Esophagus (tissue), 2 donors: ENCODE measurements at regions not wholly inside any gene's neighbourhood (a gene's known extent, or its start where the extent isn't known, plus 50 kb on each side); places are given as distances from the start of the nearest gene placed in this dataset.

ENCODE experiments used
- H3K27ac ChIP-seq, 2 donors: one replicate each; pipeline ENCODE4 v1.5.1; 2013; ENCODE audit warnings: low read depth in 2 of 2, mild to moderate bottlenecking in 2 of 2, inconsistent platforms in 1 of 2, low read length in 1 of 2, moderate library complexity in 1 of 2
- H3K27me3 ChIP-seq, 2 donors: one replicate each; pipeline ENCODE4 v1.6.1; 2013; ENCODE audit warnings: low read length in 2 of 2, control low read depth in 1 of 2, mild to moderate bottlenecking in 1 of 2; ENCODE audit not compliant: insufficient read depth in 2 of 2, control insufficient read depth in 1 of 2
- H3K36me3 ChIP-seq, 2 donors: one replicate each; pipeline ENCODE4 v1.6.1; 2013; ENCODE audit warnings: low read length in 1 of 2; ENCODE audit not compliant: control insufficient read depth in 2 of 2, insufficient read depth in 2 of 2
- H3K4me1 ChIP-seq, 2 donors: one replicate each; pipeline ENCODE4 v1.6.1; 2013; ENCODE audit warnings: low read length in 1 of 2; ENCODE audit not compliant: control insufficient read depth in 2 of 2, insufficient read depth in 2 of 2
- H3K4me3 ChIP-seq, 2 donors: one replicate each; pipeline ENCODE4 v1.5.1; 2013; ENCODE audit warnings: low read length in 2 of 2, mild to moderate bottlenecking in 2 of 2, low read depth in 1 of 2, moderate library complexity in 1 of 2
- H3K9me3 ChIP-seq, 2 donors: one replicate each; pipeline ENCODE4 v1.6.1; 2013; ENCODE audit warnings: mild to moderate bottlenecking in 2 of 2, low read depth in 1 of 2, low read length in 1 of 2, moderate library complexity in 1 of 2; ENCODE audit not compliant: control insufficient read depth in 2 of 2, insufficient read depth in 1 of 2
- WGBS, 2 donors: extraction: QIAGEN DNeasy Blood & Tissue Kit; methylation state at CpG; one replicate each; pipeline ENCODE4 v1.1.7; 2013; 5-methylcytosine and 5-hydroxymethylcytosine counted together
- donor health status: healthy with polysubstance abuse.
- donor health status: Bipolar disorder and iron deficiency.

- 49 to 65% methylated on average over 9 of the region's 9 CpGs for WGBS, 2 donors
- H3K4me3 ChIP-seq, result no peak overlapping the region
These were observed 127.2 kb upstream of the DPH6 start for GRCh38 chr15:35673093-35673684.

DNA sequence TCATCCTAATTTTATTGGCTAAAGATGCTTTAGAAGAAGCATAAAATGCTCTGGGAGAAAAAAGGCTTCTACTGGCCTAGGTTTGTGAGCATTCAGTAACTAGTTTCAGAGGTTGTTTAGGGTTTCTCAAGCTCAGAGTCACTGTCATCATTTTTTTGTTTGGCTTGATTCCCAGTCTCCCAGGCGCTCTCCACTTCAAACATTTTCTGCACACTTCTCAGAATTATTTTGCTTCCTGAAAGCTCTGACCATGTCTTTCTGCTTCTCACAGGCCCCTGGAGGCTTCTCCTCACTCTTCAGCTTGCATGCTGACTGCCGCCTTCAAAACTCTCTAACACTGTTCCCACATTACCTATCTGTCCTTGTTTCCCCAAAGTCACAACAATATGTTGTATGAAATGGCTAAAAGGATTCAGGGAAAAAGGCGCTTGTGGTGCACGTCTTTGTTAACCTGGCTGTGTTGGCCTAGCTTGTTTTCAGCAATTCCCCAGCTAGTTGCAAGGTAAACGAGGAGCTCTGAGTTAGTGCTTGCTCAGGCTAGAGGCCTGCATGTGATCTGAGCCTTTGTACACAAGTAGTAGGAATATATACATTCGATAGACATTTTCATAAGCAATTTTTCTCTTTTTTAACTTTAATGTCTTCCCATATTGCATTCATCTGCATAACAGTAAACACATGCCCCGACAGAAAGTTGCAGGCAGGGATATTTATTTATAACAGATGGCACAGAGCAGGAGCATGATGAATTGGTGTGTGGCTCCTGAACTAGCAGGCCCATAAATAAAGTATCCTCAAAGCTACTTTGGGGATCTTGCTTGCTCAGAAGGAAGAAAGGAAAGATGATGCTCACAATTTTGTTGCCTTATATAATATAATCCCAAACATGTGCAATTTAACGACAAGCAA is 129.2 kb upstream of the DPH6 start:
- no peaks in the 10 kb centered on the region for H3K27me3 ChIP-seq
- H3K27ac ChIP-seq, result peak overlapping the region in 1 of 2 donors; percentile 13
- no peaks in the 10 kb centered on the region for H3K36me3 ChIP-seq
- H3K4me1 ChIP-seq, result peaks cover 0 to 2% of the 10 kb centered on the region in 2 donors
- no peaks in the 10 kb centered on the region for H3K9me3 ChIP-seq
- WGBS, 2 donors, result 66 to 68% methylated on average over 8 of the region's 8 CpGs
- no peak overlapping the region for H3K4me3 ChIP-seq

More at GRCh38 chr15:35673093-35673684, 127.2 kb upstream of the DPH6 start:
- Histone ChIP-seq H3K9me3 (no peaks in the 10 kb centered on the region), H3K4me1 (peaks cover 0 to 2% of the 10 kb centered on the region in 2 donors), H3K36me3 (no peaks in the 10 kb centered on the region), H3K27me3 (no peaks in the 10 kb centered on the region), H3K27ac (no peak overlapping the region)

GRCh38 chr15:35678774-35679173 is 132.8 kb upstream of the DPH6 start:
- no peaks in the 10 kb centered on the region for H3K36me3 ChIP-seq
- H3K9me3 ChIP-seq, result no peaks in the 10 kb centered on the region
- WGBS, 2 donors, result 40 to 41% methylated on average over 2 of the region's 2 CpGs
- peaks cover 0 to 2% of the 10 kb centered on the region in 2 donors for H3K27me3 ChIP-seq
- H3K4me3 ChIP-seq, result no peak overlapping the region
- H3K27ac ChIP-seq, result no peak overlapping the region
- no peaks in the 10 kb centered on the region for H3K4me1 ChIP-seq

- Histone ChIP-seq H3K36me3 (no peaks in the 10 kb centered on the region), H3K27ac (no peak overlapping the region), H3K4me3 (no peak overlapping the region), H3K9me3 (no peaks in the 10 kb centered on the region), H3K27me3 (peaks cover 0 to 2% of the 10 kb centered on the region in 2 donors), H3K4me1 (no peaks in the 10 kb centered on the region)
- WGBS, 2 donors, result 37 to 56% methylated on average over 1 of the region's 1 CpG
These were observed 133.2 kb upstream of the DPH6 start for GRCh38 chr15:35679186-35679585.

- H3K4me1 ChIP-seq, result no peaks in the 10 kb centered on the region
- H3K36me3 ChIP-seq, result no peaks in the 10 kb centered on the region
- H3K9me3 ChIP-seq, result no peaks in the 10 kb centered on the region
- 48 to 50% methylated on average over 1 of the region's 1 CpG for WGBS, 2 donors
- no peak overlapping the region for H3K27ac ChIP-seq
- no peak overlapping the region for H3K4me3 ChIP-seq
- peaks cover 0 to 2% of the 10 kb centered on the region in 2 donors for H3K27me3 ChIP-seq
These were observed 135.0 kb upstream of the DPH6 start for GRCh38 chr15:35680951-35681350.

DNA sequence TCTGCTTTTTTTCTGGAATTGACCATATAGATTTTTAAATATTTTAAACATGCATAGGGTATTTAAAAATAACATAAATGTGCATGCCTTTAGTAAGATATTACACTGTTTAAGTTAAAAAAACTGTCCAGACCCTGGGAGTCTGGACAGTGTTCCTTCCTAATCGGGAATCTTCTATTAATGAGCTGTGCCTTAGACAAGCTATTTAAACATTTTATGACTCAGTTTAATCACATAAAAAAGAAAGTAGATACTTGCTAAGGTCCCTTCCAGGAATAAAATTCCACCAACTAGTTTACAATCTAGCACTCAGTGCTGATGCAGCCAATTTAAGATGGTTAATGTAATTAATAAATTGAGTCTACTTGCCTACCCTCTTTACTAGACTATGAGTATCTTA is 140.4 kb upstream of the DPH6 start:
- H3K4me1 ChIP-seq, result no peaks in the 10 kb centered on the region
- no peaks in the 10 kb centered on the region for H3K36me3 ChIP-seq
- 74 to 79% methylated on average over 1 of the region's 1 CpG for WGBS, 2 donors
- H3K4me3 ChIP-seq, result no peak overlapping the region
- H3K9me3 ChIP-seq, result no peaks in the 10 kb centered on the region
- H3K27me3 ChIP-seq, result no peaks in the 10 kb centered on the region
- no peak overlapping the region for H3K27ac ChIP-seq

DNA sequence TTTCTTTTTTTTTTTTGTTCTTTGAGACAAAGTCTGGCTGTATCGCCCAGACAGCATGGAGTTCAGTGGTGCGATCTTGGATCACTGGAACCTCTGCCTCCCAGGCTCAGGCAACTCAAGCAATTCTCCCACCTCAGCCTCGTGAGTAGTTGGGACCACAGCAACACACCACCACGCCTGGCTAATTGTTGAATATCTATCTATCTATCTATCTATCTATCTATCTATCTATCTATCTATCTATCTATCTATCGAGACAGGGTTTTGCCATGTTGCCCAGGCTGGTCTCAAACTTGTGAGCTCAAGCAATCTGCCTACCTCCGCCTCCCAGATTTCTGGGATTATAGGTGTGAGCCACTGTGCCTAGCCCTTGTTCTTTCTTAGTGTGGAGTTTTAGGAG is 143.3 kb upstream of the DPH6 start:
- no peak overlapping the region for H3K27ac ChIP-seq
- 92 to 93% methylated on average over 6 of the region's 6 CpGs for WGBS, 2 donors
- no peak overlapping the region for H3K4me3 ChIP-seq
- no peaks in the 10 kb centered on the region for H3K36me3 ChIP-seq
- no peaks in the 10 kb centered on the region for H3K4me1 ChIP-seq
- no peaks in the 10 kb centered on the region for H3K27me3 ChIP-seq
- H3K9me3 ChIP-seq, result no peaks in the 10 kb centered on the region

DNA sequence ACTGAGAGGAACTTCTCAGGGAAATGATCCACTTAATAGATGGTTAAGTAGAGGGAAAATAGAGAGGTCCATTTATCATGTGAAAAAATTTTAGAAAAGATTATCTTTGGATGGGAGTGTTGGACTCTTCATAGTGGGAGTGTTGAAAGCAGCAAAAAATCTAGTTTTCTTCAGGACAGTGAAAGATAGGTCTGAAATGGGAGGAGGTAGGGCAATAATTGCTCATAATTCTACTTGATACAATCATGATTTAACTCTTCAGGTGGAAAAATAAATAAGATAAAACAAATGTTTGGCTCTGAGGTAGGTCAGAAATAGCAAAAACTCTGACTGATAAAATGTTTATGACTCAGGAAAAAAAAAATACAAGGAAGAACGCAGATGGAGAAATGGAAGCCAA is 144.1 kb upstream of the DPH6 start:
- WGBS, 2 donors, result 45 to 71% methylated on average over 1 of the region's 1 CpG
- no peak overlapping the region for H3K4me3 ChIP-seq
- no peaks in the 10 kb centered on the region for H3K27me3 ChIP-seq
- H3K27ac ChIP-seq, result no peak overlapping the region
- H3K36me3 ChIP-seq, result no peaks in the 10 kb centered on the region
- H3K4me1 ChIP-seq, result no peaks in the 10 kb centered on the region
- no peaks in the 10 kb centered on the region for H3K9me3 ChIP-seq

DNA sequence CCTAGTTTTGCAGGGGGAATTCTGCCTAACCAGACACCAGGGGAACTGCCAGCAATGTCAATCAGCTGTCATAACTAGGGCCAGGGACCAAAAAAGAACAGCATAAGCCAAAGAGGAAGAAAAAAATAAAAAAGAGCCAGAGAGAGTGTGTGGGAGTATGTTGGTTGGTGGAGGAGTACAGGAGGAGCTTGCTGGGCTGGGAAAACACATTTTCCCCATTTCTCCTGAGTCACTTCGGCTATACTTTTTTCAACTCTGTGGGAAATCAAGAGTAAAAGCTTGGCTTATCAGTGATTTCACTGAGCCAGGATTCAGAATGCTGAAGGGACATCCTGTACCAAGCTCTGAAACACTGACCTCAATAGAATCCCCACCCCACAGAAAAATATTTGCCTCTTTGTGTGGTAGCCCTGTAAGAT is 144.7 kb upstream of the DPH6 start:
- H3K4me1 ChIP-seq, result no peaks in the 10 kb centered on the region
- no peaks in the 10 kb centered on the region for H3K27me3 ChIP-seq
- H3K36me3 ChIP-seq, result no peaks in the 10 kb centered on the region
- no peak overlapping the region for H3K4me3 ChIP-seq
- WGBS, 2 donors, result 56 to 57% methylated on average over 1 of the region's 1 CpG
- no peaks in the 10 kb centered on the region for H3K9me3 ChIP-seq
- peak overlapping the region in 1 of 2 donors; percentile 6 for H3K27ac ChIP-seq
